SK-N-SH (cell line): ENCODE measurements at regions not wholly inside any gene's neighbourhood (a gene's known extent, or its start where the extent isn't known, plus 50 kb on each side); places are given as distances from the start of the nearest gene placed in this dataset.

Experiments
- CTCF ChIA-PET: fragments of 300-600, 350-600 bp; formaldehyde crosslinking; extraction: SDS; loops from one replicate; lab custom pipeline; 2021; lab: Yijun Ruan, JAX
- POLR2A ChIA-PET: fragments of 350-600 bp; sonication (Branson Sonifier 250); formaldehyde crosslinking; extraction: SDS; loops from one replicate; lab custom pipeline; 2020; ENCODE audit warnings: antibody characterized with exemption, inconsistent platforms; lab: Yijun Ruan, JAX
- DNase-seq: peaks from one replicate; pipeline ENCODE4 v3.0.0; 2012
- H2AFZ ChIP-seq: fragments of 200-600 bp; sonication (generic); 2 replicates; pipeline ENCODE4 v1.8.1; 2016; ENCODE audit warnings: antibody characterized with exemption, mild to moderate bottlenecking, low read depth
- H3F3A ChIP-seq: fragments of 200-600 bp; sonication (generic); replicated peaks from 2 replicates; pipeline ENCODE3; 2016; ENCODE audit warnings: antibody characterized with exemption, mild to moderate bottlenecking; ENCODE audit not compliant: insufficient read depth
- H3K27ac ChIP-seq, 2 experiments: fragments of 200-500 bp in 1 of 2; fragments of 200-600 bp in 1 of 2; sonication (Bioruptor generic) in 1 of 2; sonication (generic), shearing (Covaris generic) in 1 of 2; 2 replicates each; pipeline versions ENCODE4 v1.5.1 to v1.6.1; 2014 to 2016; ENCODE audit warnings: low read depth in 2 of 2, inconsistent platforms in 1 of 2, low read length in 1 of 2, mild to moderate bottlenecking in 1 of 2, mixed read lengths in 1 of 2
- H3K27me3 ChIP-seq: fragments of 200-600 bp; sonication (generic), shearing (Covaris generic); 2 replicates; pipeline ENCODE4 v1.6.1; 2016; ENCODE audit warnings: mixed run types; ENCODE audit not compliant: insufficient read depth
- H3K36me3 ChIP-seq, 2 experiments: fragments of 200-500 bp in 1 of 2; fragments of 200-600 bp in 1 of 2; sonication (Bioruptor generic) in 1 of 2; sonication (generic) in 1 of 2; replicated peaks in 1 of 2; 2 replicates each; pipeline versions ENCODE3 to v1.5.1; 2014 to 2016; ENCODE audit warnings: low read length in 1 of 2, mild to moderate bottlenecking in 1 of 2; ENCODE audit not compliant: insufficient read depth in 2 of 2, control insufficient read depth in 1 of 2
- H3K4me1 ChIP-seq, 2 experiments: fragments of 200-500 bp in 1 of 2; fragments of 200-600 bp in 1 of 2; sonication (Bioruptor generic) in 1 of 2; sonication (generic), shearing (Covaris generic) in 1 of 2; 2 replicates each; pipeline versions ENCODE4 v1.5.1 to v1.6.1; 2014 to 2016; ENCODE audit warnings: low read depth in 1 of 2, low read length in 1 of 2, mixed run types in 1 of 2; ENCODE audit not compliant: insufficient read depth in 2 of 2, control insufficient read depth in 1 of 2
- H3K4me2 ChIP-seq: fragments of 200-600 bp; sonication (generic), shearing (Covaris generic); 2 replicates; pipeline ENCODE4 v1.6.1; 2017; ENCODE audit warnings: mixed run types
- H3K4me3 ChIP-seq, 2 experiments: fragments of 200-500 bp in 1 of 2; fragments of 200-600 bp in 1 of 2; sonication (Bioruptor generic) in 1 of 2; sonication (generic), shearing (Covaris generic) in 1 of 2; 2 replicates each; pipeline versions ENCODE4 v1.5.1 to v1.8.1; 2014 to 2016; ENCODE audit warnings: low read depth in 2 of 2, inconsistent platforms in 1 of 2, low read length in 1 of 2, mild to moderate bottlenecking in 1 of 2, mixed read lengths in 1 of 2, moderate library complexity in 1 of 2
- H3K79me2 ChIP-seq: fragments of 200-600 bp; sonication (generic); 2 replicates; pipeline ENCODE4 v1.8.1; 2017; ENCODE audit warnings: mild to moderate bottlenecking; ENCODE audit not compliant: insufficient read depth
- H3K9ac ChIP-seq: fragments of 200-600 bp; sonication (generic); 2 replicates; pipeline ENCODE4 v1.6.1; 2017; ENCODE audit warnings: mixed run types
- H3K9me2 ChIP-seq: fragments of 200-600 bp; sonication (generic); 2 replicates; pipeline ENCODE4 v1.6.1; 2017; ENCODE audit warnings: mixed run types
- H3K9me3 ChIP-seq: fragments of 200-600 bp; sonication (generic); 2 replicates; pipeline ENCODE4 v1.6.1; 2017; ENCODE audit warnings: mixed run types, mild to moderate bottlenecking, moderate library complexity
- H4K20me1 ChIP-seq: fragments of 200-600 bp; sonication (generic); 2 replicates; pipeline ENCODE4 v1.6.1; 2017; ENCODE audit warnings: mild to moderate bottlenecking, mixed run types; ENCODE audit not compliant: insufficient read depth
- CTCF ChIP-seq: fragments of 200-600 bp; sonication (generic); IDR thresholded peaks from 2 replicates; pipeline ENCODE4 v1.6.1; 2017; ENCODE audit warnings: antibody characterized with exemption, mild to moderate bottlenecking, moderate library complexity
- FOXJ3 ChIP-seq: sonication (generic); formaldehyde crosslinking; IDR thresholded peaks from 2 replicates; pipeline ENCODE4 v1.5.1; 2020; ENCODE audit warnings: mild to moderate bottlenecking, missing genetic modification reagents
- IRF3 ChIP-seq: fragments of 150-350 bp; IDR thresholded peaks from 2 replicates; pipeline ENCODE4 v1.6.1; 2016; ENCODE audit warnings: mild to moderate bottlenecking, low read depth, low read length
- JUND ChIP-seq: IDR thresholded peaks from 2 replicates; pipeline ENCODE4 v1.4.0; 2012
- MXI1 ChIP-seq: IDR thresholded peaks from 2 replicates; pipeline ENCODE4 v1.6.1; 2012; ENCODE audit warnings: mild to moderate bottlenecking, low read depth, low read length, improper control_type of control experiment
- NFIC ChIP-seq: IDR thresholded peaks from 2 replicates; pipeline ENCODE4 v1.4.0; 2012; ENCODE audit warnings: borderline replicate concordance
- PBX3 ChIP-seq: IDR thresholded peaks from 2 replicates; pipeline ENCODE4; 2012
- POLR2AphosphoS5 ChIP-seq: IDR thresholded peaks from 2 replicates; pipeline ENCODE4 v1.6.1; 2012; ENCODE audit warnings: low read depth, low read length
- SIN3A ChIP-seq: IDR thresholded peaks from 2 replicates; pipeline ENCODE4 v1.6.1; 2012; ENCODE audit warnings: low read depth, mild to moderate bottlenecking, low read length, moderate library complexity, borderline replicate concordance
- SMC3 ChIP-seq: IDR thresholded peaks from 2 replicates; pipeline ENCODE4 v1.6.1; 2012; ENCODE audit warnings: low read depth, low read length, improper control_type of control experiment
- TCF12 ChIP-seq: IDR thresholded peaks from 2 replicates; pipeline ENCODE4 v1.4.0; 2012
- TEAD4 ChIP-seq: IDR thresholded peaks from 2 replicates; pipeline ENCODE4 v1.4.0; 2012; ENCODE audit warnings: mild to moderate bottlenecking, borderline replicate concordance; ENCODE audit not compliant: insufficient read depth
- USF1 ChIP-seq: IDR thresholded peaks from 2 replicates; pipeline ENCODE4 v1.4.0; 2012; ENCODE audit warnings: low read depth, borderline replicate concordance
- YY1 ChIP-seq: IDR thresholded peaks from 2 replicates; pipeline ENCODE4 v1.4.0; 2012; ENCODE audit warnings: low read depth, mild to moderate bottlenecking
- ZBTB33 ChIP-seq: IDR thresholded peaks from 2 replicates; pipeline ENCODE4 v1.4.0; 2012; ENCODE audit warnings: low read depth, borderline replicate concordance
- WGBS: methylation state at CpG from one replicate; pipeline ENCODE4 v1.1.6; 2017; ENCODE audit warnings: low lambda C conversion rate; 5-methylcytosine and 5-hydroxymethylcytosine counted together

- POLR2A ChIA-PET: no interaction called here
- Histone ChIP-seq H3K36me3 (no peaks in the 10 kb centered on the region), H3K9me2 (no peaks in the 10 kb centered on the region), H3K4me3 (no peak overlapping the region), H3K4me1 (no peaks in the 10 kb centered on the region; a peak in 1 of 4 replicates), H3F3A (no peaks in the 10 kb centered on the region), H3K27me3 (no peaks in the 10 kb centered on the region), H3K79me2 (no peaks in the 10 kb centered on the region), H3K9ac (no peak overlapping the region)
- TF ChIP-seq TCF12: no peak
- TF ChIP-seq PBX3: no peak
- TF ChIP-seq CTCF: no peak
- TF ChIP-seq, all 33 proteins: peak for 0
- Histone ChIP-seq H3K9me3 (no peaks in the 10 kb centered on the region), H4K20me1 (no peaks in the 10 kb centered on the region), H2AFZ (no peak overlapping the region), H3K27ac (no peak overlapping the region), H3K4me2 (no peak overlapping the region)
- WGBS: 3% methylated on average over 1 of the region's 1 CpG
- DNase-seq: no peak
- CTCF ChIA-PET: no interaction called here
Observed at GRCh38 chr3:145290010-145290409, 871.0 kb downstream of the PLOD2 start.

- Histone ChIP-seq H3K4me3 (no peak overlapping the region), H3K27me3 (no peaks in the 10 kb centered on the region)
- TF ChIP-seq JUND: no peak
- TF ChIP-seq SMC3: no peak
- TF ChIP-seq TEAD4: no peak
- no peak for TF ChIP-seq SIN3A
- TF ChIP-seq CTCF: no peak
- TF ChIP-seq NFIC: no peak
- no peak for TF ChIP-seq IRF3
- TF ChIP-seq ZBTB33: no peak
- TF ChIP-seq FOXJ3 (CRISPR knock-in tag): no peak
- TF ChIP-seq POLR2AphosphoS5: no peak
- TF ChIP-seq MXI1: no peak
- TF ChIP-seq TCF12: no peak
- TF ChIP-seq YY1: no peak
- no peak for TF ChIP-seq USF1
Observed at GRCh38 chr3:145294572-145294971, 866.4 kb downstream of the PLOD2 start.

More at GRCh38 chr3:145294572-145294971, 866.4 kb downstream of the PLOD2 start:
- no peaks in the 10 kb centered on the region for H3K79me2 ChIP-seq
- WGBS: 0% methylated on average over 1 of the region's 1 CpG
- H3K27ac ChIP-seq: no peak overlapping the region
- H4K20me1 ChIP-seq: no peaks in the 10 kb centered on the region
- no peaks in the 10 kb centered on the region for H3K9me2 ChIP-seq
- H3F3A ChIP-seq: no peaks in the 10 kb centered on the region
- POLR2A ChIA-PET: no interaction called here
- H3K4me2 ChIP-seq: no peak overlapping the region
- no peaks in the 10 kb centered on the region for H3K9me3 ChIP-seq
- DNase-seq: no peak
- CTCF ChIA-PET: no interaction called here
- no peak overlapping the region for H3K9ac ChIP-seq
- no peaks in the 10 kb centered on the region; a peak in 1 of 4 replicates for H3K4me1 ChIP-seq
- H2AFZ ChIP-seq: no peak overlapping the region
- no peaks in the 10 kb centered on the region for H3K36me3 ChIP-seq
